Muscle layer of duodenum (tissue), 2 donors: ENCODE measurements at regions not wholly inside any gene's neighbourhood (a gene's known extent, or its start where the extent isn't known, plus 50 kb on each side); places are given as distances from the start of the nearest gene placed in this dataset.
A peak's percentile ranks its signal among the peaks of the same experiment; 100 is the strongest.

ENCODE experiments used
- H3K27ac ChIP-seq: one replicate; pipeline ENCODE4 v1.7.0; 2013; ENCODE audit warnings: mild to moderate bottlenecking, low read length
- H3K27me3 ChIP-seq: one replicate; pipeline ENCODE4 v1.7.0; 2013; ENCODE audit warnings: low read depth, mild to moderate bottlenecking, control low read depth, low read length
- H3K36me3 ChIP-seq, 2 donors: one replicate each; pipeline ENCODE4 v1.7.0; 2013; ENCODE audit warnings: low read length in 2 of 2, control low read depth in 1 of 2, mild to moderate bottlenecking in 1 of 2; ENCODE audit not compliant: insufficient read depth in 2 of 2, control insufficient read depth in 1 of 2
- H3K4me1 ChIP-seq, 2 donors: one replicate each; pipeline ENCODE4 v1.7.0; 2013; ENCODE audit warnings: low read length in 2 of 2, mild to moderate bottlenecking in 2 of 2, control low read depth in 1 of 2, moderate library complexity in 1 of 2; ENCODE audit not compliant: insufficient read depth in 2 of 2, control insufficient read depth in 1 of 2
- H3K4me3 ChIP-seq, 2 donors: one replicate each; pipeline ENCODE4 v1.7.0; 2013; ENCODE audit warnings: low read length in 2 of 2, low read depth in 1 of 2, mild to moderate bottlenecking in 1 of 2
- H3K9me3 ChIP-seq, 2 donors: one replicate each; pipeline ENCODE4 v1.7.0; 2013; ENCODE audit warnings: low read length in 2 of 2, control low read depth in 1 of 2, mild to moderate bottlenecking in 1 of 2; ENCODE audit not compliant: control insufficient read depth in 1 of 2
- donor health status: healthy.

DNA sequence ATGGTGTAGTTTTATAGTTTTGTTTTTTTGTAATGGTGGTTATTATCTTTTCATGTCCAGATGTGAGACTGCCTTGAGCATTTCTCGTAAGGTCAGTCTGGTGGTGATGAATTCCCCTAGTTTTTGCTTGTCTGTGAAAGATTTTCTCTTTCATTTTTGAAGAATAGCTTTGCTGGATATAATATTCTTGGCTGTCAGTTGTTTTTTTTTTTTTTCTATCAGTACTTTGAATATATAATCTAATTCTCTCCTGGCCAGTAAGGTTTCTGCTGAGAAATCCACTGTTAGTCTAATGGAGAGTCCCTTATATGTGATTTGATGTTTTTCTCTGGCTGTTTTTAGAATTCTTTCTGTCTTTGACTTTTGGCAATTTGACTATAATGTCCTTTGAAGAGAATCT, 106.9 kb downstream of the CARTPT start:
- Histone ChIP-seq H3K4me1 (peaks cover 8 to 12% of the 10 kb centered on the region in 2 donors), H3K36me3 (no peaks in the 10 kb centered on the region), H3K27me3 (no peaks in the 10 kb centered on the region), H3K4me3 (no peak overlapping the region), H3K27ac (no peak overlapping the region), H3K9me3 (peaks cover 8 to 12% of the 10 kb centered on the region in 2 donors)

DNA sequence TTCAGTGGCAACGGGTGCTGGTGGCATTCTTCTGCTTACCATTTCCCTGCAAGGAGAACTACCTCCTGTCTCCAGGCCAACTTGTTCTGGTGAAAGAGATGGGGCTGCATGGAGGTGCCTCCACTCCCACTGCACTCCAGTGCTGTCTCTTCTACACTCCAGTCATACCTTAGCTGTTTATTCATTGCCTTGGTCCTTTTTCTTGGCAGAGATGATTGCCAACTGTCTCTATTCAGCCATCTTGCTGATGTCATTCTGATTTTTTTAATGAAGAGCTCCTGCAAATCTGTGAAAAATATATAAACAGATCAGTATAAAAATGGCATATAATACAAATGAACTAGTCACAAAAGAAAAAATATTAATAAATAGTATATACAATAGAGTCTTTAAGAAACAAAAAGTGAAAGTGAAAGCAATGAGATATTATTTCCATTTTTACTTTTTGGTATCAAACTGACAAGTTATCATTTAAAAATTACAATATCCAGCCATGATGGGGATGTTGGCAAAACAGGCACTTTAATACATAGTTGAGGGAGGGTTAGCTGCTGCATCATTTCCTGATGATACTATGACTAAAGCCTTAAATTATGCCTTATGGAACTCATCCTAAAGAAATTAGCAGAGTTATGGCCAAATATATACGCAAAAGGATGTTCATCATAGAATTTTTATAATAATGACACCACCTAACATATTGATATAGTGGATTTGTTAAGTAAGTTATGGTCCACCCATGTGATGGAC, 109.4 kb downstream of the CARTPT start:
- Histone ChIP-seq H3K36me3 (no peaks in the 10 kb centered on the region), H3K9me3 (peaks cover 6 to 7% of the 10 kb centered on the region in 2 donors), H3K4me1 (peaks cover 8 to 14% of the 10 kb centered on the region in 2 donors), H3K4me3 (no peak overlapping the region), H3K27ac (no peak overlapping the region), H3K27me3 (no peaks in the 10 kb centered on the region)

GRCh38 chr5:71829206-71829605, 110.1 kb downstream of the CARTPT start:
- H3K36me3 ChIP-seq = no peaks in the 10 kb centered on the region
- no peaks in the 10 kb centered on the region for H3K27me3 ChIP-seq
- no peak overlapping the region for H3K27ac ChIP-seq
- peaks cover 6 to 7% of the 10 kb centered on the region in 2 donors for H3K9me3 ChIP-seq
- no peak overlapping the region for H3K4me3 ChIP-seq
- H3K4me1 ChIP-seq = peaks cover 8 to 14% of the 10 kb centered on the region in 2 donors

GRCh38 chr5:71830681-71831539, 111.8 kb downstream of the CARTPT start:
- Histone ChIP-seq H3K27ac (peak overlapping the region; percentile 29), H3K4me1 (peaks cover 8 to 14% of the 10 kb centered on the region in 2 donors), H3K27me3 (no peaks in the 10 kb centered on the region), H3K4me3 (no peak overlapping the region), H3K9me3 (peaks cover 6 to 7% of the 10 kb centered on the region in 2 donors), H3K36me3 (no peaks in the 10 kb centered on the region)

DNA sequence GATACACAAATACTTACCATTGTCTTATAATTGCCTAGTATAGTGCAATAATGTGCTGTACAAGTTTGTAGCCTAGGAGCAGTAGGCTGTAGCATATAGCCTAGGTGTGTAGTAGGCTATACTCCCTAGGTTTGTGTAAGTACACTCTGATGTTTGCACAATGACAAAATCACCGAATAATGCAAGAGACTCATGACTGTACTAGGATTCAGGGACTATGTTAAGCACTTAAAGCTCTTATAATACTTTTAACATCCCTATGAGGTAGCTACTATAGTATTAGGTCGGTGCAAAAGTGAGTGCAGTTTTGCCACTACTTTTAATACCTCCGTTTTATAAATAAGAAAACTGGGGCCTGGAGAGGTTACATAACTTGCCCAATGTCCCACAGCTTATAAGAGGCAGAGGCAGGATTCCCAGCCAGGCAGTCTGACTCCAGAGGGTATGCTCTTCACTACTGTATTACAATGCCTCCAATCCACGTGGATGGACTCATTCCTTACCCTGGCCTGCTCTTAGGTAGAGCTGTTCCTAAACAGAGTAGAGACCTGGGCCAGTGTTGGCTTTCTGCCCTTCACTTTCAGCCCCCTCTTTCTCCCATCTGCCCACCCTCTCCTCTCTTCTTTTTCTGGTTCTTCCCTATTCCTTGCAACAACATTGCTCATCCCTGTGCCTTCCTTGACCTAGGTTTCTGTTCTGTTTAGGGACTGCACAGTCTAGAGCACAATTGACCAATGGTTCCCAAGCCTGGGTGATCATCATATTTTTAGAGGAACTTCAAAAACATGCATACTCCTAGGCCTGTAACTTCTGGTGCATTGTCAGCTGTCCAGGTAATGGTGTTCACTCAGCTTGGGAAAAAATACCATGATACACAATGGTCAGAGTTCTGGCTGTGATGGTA, 114.0 kb downstream of the CARTPT start:
- Histone ChIP-seq H3K4me3 (no peak overlapping the region), H3K27me3 (no peaks in the 10 kb centered on the region), H3K36me3 (no peaks in the 10 kb centered on the region), H3K9me3 (no peaks in the 10 kb centered on the region), H3K4me1 (peaks cover 8 to 14% of the 10 kb centered on the region in 2 donors), H3K27ac (no peak overlapping the region)

GRCh38 chr5:71834601-71835000, 115.5 kb downstream of the CARTPT start:
- no peaks in the 10 kb centered on the region for H3K27me3 ChIP-seq

DNA sequence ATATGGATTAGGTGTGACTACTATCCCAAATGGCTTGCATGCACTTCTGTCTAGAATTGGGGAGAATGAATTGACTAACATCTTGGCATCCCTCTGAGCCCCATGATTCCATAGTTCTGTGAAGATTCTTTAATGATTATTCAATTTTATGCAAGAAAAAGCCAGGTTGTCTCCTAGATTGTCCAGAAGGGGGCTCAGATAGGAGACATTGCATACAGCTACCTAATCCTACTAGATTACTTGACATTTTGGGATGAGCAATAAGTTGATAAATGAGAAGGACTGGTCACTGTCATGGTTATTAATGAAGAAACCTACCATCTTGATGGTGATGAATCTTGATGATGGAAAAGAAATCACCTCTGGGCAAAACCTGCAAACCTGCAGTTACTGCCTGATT, 117.0 kb downstream of the CARTPT start:
- Histone ChIP-seq H3K36me3 (no peaks in the 10 kb centered on the region), H3K9me3 (no peaks in the 10 kb centered on the region), H3K4me3 (no peak overlapping the region), H3K27me3 (no peaks in the 10 kb centered on the region), H3K27ac (no peak overlapping the region), H3K4me1 (peaks cover 0 to 1% of the 10 kb centered on the region in 2 donors)

More at GRCh38 chr5:71834601-71835000, 115.5 kb downstream of the CARTPT start:
- Histone ChIP-seq H3K27ac (no peak overlapping the region), H3K4me1 (peaks cover 8 to 14% of the 10 kb centered on the region in 2 donors), H3K4me3 (no peak overlapping the region), H3K36me3 (no peaks in the 10 kb centered on the region), H3K9me3 (no peaks in the 10 kb centered on the region)

GRCh38 chr5:71836559-71837112, 117.6 kb downstream of the CARTPT start:
- H3K4me1 ChIP-seq = no peaks in the 10 kb centered on the region
- no peak overlapping the region for H3K4me3 ChIP-seq
- H3K36me3 ChIP-seq = no peaks in the 10 kb centered on the region
- H3K27ac ChIP-seq = no peak overlapping the region
- no peaks in the 10 kb centered on the region for H3K9me3 ChIP-seq
- H3K27me3 ChIP-seq = no peaks in the 10 kb centered on the region

DNA sequence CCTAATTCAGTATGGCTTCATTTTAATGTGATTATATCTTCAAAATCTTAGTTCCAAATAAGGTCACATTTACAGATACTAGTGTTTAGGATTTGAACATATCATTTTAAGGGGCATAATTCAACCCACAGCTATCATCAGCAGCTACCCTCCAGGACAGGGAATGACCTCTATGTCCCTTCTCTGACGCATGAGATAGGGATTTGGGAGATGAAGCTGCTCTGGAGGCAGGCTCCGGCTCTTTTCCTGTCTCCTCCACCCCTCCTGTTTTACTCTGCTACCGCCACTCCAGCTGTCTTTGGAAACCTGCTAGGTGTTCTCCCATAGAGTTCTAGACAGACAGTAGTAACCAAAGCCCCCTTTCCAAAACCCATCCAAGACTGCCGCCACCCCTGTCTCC, 119.2 kb downstream of the CARTPT start:
- Histone ChIP-seq H3K4me3 (no peak overlapping the region), H3K4me1 (no peaks in the 10 kb centered on the region), H3K27me3 (no peaks in the 10 kb centered on the region), H3K9me3 (no peaks in the 10 kb centered on the region), H3K36me3 (no peaks in the 10 kb centered on the region), H3K27ac (no peak overlapping the region)

- Histone ChIP-seq H3K27ac (no peak overlapping the region), H3K36me3 (no peaks in the 10 kb centered on the region), H3K27me3 (no peaks in the 10 kb centered on the region), H3K4me3 (no peak overlapping the region), H3K4me1 (no peaks in the 10 kb centered on the region), H3K9me3 (no peaks in the 10 kb centered on the region)
Observed at GRCh38 chr5:71839096-71839884, 120.2 kb downstream of the CARTPT start.
